ENCODE measurements at regions not wholly inside any gene's neighbourhood (a gene's known extent, or its start where the extent isn't known, plus 50 kb on each side); places are given as distances from the start of the nearest gene placed in this dataset.

DNA sequence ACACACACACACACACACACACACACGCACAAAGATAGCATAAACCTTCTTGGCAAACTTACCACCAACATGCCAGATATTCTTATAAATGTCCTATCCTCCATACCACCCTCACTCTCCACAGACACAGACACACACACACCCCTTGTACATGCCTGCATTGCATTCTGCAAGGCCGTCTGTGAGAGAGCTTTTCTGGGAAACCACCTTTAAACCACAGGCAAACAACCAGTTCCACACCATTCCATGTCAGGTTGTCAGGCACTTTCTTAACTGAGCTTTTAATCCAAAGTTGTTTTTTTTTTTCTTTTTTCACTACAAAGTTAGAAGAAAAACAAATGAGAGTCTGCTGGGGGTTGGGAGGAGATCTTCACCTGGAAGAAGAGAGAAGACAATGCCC, 221.1 kb downstream of the C1D start:
- no peak for DNase-seq

DNA sequence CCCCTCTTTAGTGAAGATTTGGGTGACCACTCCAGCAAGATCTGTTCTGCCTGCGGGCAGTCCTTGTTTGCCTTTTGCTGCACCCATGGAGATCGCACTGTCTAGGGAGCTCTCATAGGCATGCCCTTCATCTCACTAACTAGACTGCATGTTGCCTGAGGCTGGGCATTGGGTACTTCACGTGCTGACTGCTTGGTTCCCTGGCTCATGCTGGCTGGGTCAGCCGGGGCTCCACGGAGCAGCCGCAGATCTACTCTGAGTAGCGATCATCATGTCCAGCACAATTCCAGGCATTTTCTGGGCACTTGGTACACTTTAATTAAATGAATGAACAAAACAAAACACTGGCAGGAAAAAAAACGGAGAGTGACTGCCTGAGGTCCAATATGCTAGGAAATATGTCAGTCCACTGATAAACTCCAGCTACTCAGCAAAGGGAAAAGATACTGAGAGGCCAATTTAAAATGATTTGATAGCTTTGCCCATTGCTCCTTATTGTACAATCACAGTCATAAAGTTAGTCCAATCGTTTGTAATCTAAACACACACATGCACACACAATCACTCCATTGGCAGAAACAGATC, 220.3 kb downstream of the C1D start:
- no peak for DNase-seq

DNA sequence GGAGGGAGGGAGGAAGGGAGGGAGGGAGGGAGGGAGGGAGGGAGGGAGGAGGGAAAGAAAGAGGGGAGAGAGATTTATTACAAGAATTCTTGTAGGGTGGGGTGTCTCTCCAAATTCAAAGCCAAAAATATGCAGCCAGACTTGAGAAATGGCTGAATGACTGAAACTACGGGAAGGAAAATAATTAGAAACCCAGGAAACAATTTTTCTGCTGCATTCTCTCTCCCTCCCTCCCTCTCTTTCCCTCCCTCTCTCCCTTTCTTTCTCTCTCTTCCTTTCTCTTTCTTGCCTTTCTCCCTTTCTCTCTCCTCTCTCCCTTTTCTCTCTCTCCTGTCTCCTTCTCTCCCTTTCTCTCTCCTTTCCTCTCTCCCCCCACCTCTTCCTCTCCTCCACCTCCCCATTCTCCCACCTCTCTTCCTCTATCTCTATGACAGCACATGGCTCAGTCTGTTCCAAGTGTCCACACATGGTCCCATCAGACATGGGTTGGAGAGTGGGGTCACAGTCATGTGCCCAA, 218.7 kb downstream of the C1D start:
- DNase-seq: no peak

DNA sequence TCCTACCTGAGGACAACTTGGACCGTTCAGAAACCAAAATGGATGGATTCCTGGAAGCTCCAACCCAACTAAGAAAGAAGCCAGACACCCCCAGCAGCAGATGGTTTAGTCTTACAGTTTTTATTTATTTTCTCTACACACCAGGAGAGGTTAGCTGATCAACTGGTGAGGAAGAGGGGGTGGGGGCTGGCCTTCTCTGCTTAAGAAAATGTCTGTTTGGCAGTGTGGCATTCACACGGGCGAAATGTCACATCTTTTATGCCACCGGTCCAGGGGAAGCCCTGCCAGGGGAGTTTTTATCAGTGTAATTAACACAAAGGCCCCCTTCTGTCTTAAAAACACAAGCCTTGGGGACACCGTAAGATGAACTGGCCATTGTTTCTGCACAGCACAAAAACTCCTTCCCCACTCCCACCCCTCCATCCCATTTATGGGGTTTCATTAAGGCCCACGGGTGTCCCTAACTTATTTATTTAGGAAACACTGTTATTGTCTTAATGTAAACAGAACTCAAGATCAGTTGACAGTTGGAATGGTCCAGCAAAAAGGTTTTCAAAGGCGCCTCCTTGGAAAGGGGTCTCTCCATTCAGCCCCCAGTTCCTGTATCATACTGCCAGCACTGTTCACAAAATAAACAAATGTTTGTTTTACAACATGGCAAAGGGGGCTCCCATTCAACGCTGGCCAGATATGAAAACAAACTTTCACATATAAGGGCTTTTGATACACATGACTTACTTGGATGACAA, 217.0 kb downstream of the C1D start:
- DNase-seq: no peak

DNA sequence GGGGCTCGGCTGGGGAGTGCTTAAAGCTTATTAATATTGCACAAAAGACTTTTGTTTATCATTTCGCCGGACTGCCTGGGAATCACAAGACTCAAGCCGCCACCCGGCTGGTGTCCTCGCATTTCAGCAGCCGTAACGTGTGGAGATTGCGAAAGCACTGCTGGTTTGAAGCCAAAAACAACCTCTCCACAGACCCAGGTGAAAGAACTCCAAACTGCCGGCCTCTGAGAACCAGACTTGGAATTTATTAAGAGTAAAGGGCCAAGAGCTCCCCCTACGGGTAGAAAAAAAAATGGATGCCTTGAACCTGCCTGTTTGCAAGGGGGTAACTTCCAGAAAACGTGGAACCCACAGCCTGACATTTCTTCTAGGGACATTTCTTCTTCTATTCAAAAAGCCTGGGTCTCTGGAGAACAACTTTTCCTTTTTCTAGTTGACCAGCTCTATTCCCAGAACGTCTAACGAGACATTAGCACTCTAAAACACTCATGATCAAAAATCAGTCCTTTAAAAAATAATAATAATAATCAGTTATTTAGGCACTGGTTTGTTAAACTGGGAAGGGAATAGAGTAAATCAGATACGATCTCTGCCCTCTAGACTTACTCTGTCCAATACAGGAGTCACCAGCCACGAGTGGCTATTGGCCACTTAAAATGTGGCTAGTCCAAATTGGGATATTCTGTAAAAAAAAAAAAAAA, 216.3 kb downstream of the C1D start:
- DNase-seq: peak; percentile 75

DNA sequence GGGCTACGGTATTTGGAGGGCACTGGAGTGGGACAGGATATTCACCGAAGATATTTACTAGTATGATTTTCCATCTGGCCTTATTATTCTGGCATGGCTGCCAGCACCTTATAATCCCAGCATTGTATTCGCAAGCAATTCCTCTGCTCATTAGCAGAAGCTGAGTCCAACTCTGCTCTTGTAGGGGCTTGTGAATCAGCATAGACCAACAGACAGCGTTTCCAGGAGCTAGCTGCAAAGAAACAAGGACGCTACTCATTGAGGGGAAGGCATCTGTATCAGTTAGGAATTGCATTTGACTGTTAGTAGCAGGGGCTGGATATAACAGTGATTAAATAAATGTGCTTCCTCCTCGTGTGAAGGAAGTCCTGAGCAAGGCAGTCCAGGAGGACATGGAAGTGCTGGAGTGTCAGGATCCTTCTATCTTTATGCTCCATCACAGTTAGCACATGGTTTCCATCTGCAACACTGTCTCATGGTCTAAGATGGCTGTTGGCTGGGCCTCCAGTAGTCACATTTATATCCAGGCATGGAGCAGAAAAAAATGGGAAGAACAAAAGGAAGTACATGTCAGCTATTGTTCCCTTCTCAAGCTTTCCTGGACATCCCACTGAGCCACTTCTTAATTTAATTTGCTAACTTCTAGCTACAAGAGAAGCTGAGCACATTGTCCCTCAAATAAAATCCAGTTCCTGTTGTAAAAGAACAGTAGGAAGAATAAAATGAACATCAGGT, 214.1 kb downstream of the C1D start:
- DNase-seq: no peak

GRCh38 chr2:67851016-67851415, 211.8 kb downstream of the C1D start:
- no peak for DNase-seq

- no peak for DNase-seq
Observed at GRCh38 chr2:67851956-67852824, 210.6 kb downstream of the C1D start.

- DNase-seq: no peak
Observed at GRCh38 chr2:67854103-67854743, 208.6 kb downstream of the C1D start.

DNA sequence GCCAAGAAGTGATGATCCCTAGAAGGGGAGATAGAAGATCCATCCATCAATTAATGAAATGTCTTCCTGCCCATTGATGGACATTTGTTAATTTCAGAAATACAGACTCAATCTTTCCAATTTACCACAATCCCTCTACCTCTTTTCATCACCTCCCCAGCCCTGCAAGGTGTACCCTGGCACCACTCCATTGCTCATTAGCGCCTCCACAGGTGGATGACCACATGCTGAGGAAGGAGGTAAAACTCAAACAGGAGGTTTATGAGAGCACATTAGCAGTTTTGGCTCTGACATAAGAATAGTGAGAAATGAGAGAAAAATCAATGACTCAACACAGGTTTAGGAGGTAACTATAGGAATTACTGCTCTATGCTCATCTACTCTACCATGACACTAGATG, 208.0 kb downstream of the C1D start:
- no peak for DNase-seq

GRCh38 chr2:67856866-67857265, 205.9 kb downstream of the C1D start:
- DNase-seq: no peak

DNA sequence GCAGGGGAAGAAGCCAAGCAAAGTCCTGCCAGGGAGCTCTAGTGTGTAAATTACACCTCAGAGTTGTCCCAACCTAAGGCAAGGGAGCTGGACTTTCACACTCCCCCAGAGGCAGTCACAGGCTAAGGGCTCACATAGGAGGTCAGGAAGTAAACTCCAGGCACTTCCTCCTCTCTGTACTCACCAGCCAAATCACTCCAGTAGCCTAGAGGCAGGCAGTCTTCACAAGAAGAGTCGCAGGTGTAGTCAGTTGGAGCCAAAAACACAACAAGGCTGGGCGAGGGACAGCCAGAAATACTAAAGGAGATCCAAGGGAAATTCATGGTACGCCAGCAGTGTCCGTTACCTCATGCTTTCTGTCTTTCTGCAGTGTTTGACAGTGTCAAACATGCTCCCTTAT, 205.0 kb downstream of the C1D start:
- no peak for DNase-seq

DNA sequence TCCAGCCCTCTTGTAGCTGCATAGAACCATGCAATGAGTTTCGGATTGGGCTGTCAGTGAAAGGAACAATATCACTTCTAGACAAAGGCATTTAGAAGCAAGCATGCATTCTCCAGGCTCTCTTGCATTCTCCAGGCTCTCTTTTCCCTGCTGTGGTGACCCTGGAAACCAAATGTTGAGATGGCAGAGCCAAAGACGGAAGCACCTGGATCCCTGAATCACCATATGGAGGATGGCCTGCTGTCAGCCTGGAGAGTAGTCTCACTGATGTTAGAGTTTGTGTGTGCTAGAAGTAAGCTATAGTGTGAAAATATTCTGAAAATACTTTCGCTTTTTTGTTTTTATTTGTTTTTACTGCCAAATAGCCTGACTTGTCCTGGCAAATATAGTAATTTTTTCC, 203.9 kb downstream of the C1D start:
- no peak for DNase-seq

GRCh38 chr2:67865917-67866316, 196.9 kb downstream of the C1D start:
- no peak for DNase-seq

DNA sequence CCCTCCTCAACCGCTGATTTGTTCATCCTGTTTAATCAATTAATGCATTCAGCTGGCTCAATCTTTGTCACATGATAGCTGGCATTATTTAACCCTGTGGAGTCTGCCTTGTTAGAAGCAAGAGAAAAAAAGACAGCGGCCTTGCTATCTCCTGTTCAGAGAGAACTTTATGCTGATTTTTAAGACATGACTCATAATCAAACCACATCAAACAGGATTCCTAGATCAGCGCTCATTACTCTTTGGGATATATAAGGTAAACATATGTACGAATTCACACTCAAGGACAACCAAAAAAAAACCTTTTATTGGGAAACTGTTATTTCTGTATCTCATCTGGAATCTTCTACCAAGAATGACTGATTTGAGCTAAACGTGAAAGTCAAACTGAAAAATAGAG, 195.1 kb downstream of the C1D start:
- no peak for DNase-seq

- DNase-seq: no peak
Observed at GRCh38 chr2:67871686-67872412, 191.0 kb downstream of the C1D start.

GRCh38 chr2:67872481-67872880, 190.3 kb downstream of the C1D start:
- no peak for DNase-seq

- no peak for DNase-seq
Observed at GRCh38 chr2:67873916-67874315, 188.9 kb downstream of the C1D start.

DNA sequence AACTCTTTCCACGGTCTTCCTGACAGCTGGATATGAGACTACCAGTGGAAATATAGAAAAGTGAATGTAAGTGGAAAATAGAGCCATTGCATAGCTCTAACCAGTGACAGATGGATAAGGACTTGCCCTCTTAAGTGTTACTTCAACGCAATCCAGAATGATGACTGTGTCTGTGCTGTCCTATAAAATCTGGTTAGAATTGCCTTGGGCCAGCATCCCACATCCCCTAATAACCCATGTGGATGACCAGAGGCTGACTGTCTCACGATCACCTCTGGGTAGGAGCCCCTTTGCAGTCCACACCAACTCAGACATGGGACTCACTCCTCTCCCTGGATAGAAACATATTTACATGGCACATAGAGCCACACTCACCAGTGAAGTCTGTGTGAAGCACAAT, 186.6 kb downstream of the C1D start:
- DNase-seq: no peak

DNA sequence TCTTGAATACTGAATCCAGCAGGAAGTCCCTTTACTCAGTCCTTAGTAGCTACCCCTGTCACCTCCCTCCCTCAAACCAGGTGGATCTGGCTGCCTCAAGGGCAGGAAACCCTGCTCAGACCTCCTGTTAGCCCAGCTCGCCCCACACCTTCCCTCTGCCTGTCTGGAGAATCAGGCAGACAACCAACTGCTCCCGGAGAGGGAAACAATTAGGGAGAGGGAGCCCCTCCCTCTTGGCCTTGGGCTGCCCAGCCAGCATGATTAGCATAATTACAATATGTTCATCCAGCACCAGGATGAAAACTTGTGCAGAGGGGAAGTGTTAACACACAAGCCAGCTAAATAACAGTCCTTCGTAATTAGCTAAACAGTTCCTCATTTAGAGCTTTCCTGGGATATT, 185.5 kb downstream of the C1D start:
- DNase-seq: no peak

- no peak for DNase-seq
Observed at GRCh38 chr2:67878743-67879142, 184.1 kb downstream of the C1D start.

All from OCI-M1 (cell line).